GM12878 (cell line): ENCODE measurements at regions not wholly inside any gene's neighbourhood (a gene's known extent, or its start where the extent isn't known, plus 50 kb on each side); places are given as distances from the start of the nearest gene placed in this dataset.

Experiments
- ATAC-seq: fragments of 200-7000 bp; cut with Tn5 transposase; 3 replicates; pipeline ENCODE4 v1.9.1; 2020; ENCODE audit warnings: mild to moderate bottlenecking, moderate library complexity
- BruUV-seq: library from RNA; stranded (reverse); fragments of 400-500 nt; replicated peaks from 2 replicates; lab custom pipeline; 2021; lab: Mats Ljungman, UMichigan
- CTCF ChIA-PET: fragments of 300-600 bp; sonication (Branson Sonifier 250); formaldehyde crosslinking; extraction: SDS; loops from one replicate; lab custom pipeline; 2021; ENCODE audit warnings: inconsistent platforms; lab: Yijun Ruan, JAX
- POLR2A ChIA-PET: fragments of 350-600 bp; formaldehyde crosslinking; extraction: SDS; loops from one replicate; lab custom pipeline; 2021; ENCODE audit warnings: inconsistent platforms; lab: Charles Lee
- RAD21 ChIA-PET: fragments of 300-600 bp; sonication (Branson Sonifier 250); formaldehyde crosslinking; loops from one replicate; lab custom pipeline; 2023; ENCODE audit warnings: antibody characterized with exemption; ENCODE audit not compliant: unreplicated experiment; lab: Charles Lee
- SMC1A ChIA-PET: fragments of 300-600 bp; sonication (Branson Sonifier 250); formaldehyde crosslinking; loops from one replicate; lab custom pipeline; 2023; ENCODE audit not compliant: unreplicated experiment, uncharacterized antibody; lab: Charles Lee
- DNase-seq: peaks from one replicate; pipeline ENCODE4 v3.0.0-alpha.2; 2011; ENCODE audit warnings: low read depth, low spot score
- FAIRE-seq: peaks from 3 replicates; lab custom pipeline; 2011; peaks lifted over from hg19 to GRCh38; lab: Jason Lieb, UNC
- H2AFZ ChIP-seq: 2 replicates; pipeline ENCODE4 v1.6.0; 2011; ENCODE audit warnings: low read depth, low read length, control low read depth; ENCODE audit not compliant: control insufficient read depth
- H3K27ac ChIP-seq: 2 replicates; pipeline ENCODE4 v1.5.1; 2011; ENCODE audit warnings: control low read depth; ENCODE audit not compliant: control insufficient read depth, insufficient read depth
- H3K27me3 ChIP-seq, 2 experiments: replicated peaks in 1 of 2; 2 replicates each; pipeline versions ENCODE4 v1.6.0 to v1.6.1; 2011; ENCODE audit warnings: low read length in 1 of 2; ENCODE audit not compliant: control insufficient read depth in 2 of 2, insufficient read depth in 2 of 2
- H3K36me3 ChIP-seq, 2 experiments: 2 replicates each; pipeline ENCODE4 v1.5.1; 2011; ENCODE audit warnings: low read length in 1 of 2; ENCODE audit not compliant: control insufficient read depth in 2 of 2, insufficient read depth in 2 of 2
- H3K4me1 ChIP-seq: 2 replicates; pipeline ENCODE4 v1.6.1; 2011; ENCODE audit warnings: mild to moderate bottlenecking, low read length, moderate library complexity, mixed read lengths; ENCODE audit not compliant: control insufficient read depth, insufficient read depth
- H3K4me2 ChIP-seq: 2 replicates; pipeline ENCODE4 v1.6.0; 2011; ENCODE audit warnings: control low read depth; ENCODE audit not compliant: control insufficient read depth, insufficient read depth
- H3K4me3 ChIP-seq: fragments of 200-600 bp; sonication (generic); 2 replicates; pipeline ENCODE4 v1.5.1; 2016
- H3K79me2 ChIP-seq: 2 replicates; pipeline ENCODE4 v1.6.0; 2011; ENCODE audit warnings: low read length; ENCODE audit not compliant: control insufficient read depth, insufficient read depth
- H3K9ac ChIP-seq: 2 replicates; pipeline ENCODE4 v1.8.0; 2011; ENCODE audit warnings: low read length, control low read depth, mixed read lengths; ENCODE audit not compliant: control insufficient read depth, insufficient read depth
- H3K9me3 ChIP-seq: replicated peaks from 3 replicates; pipeline ENCODE4 v1.5.1; 2011; ENCODE audit warnings: mild to moderate bottlenecking, low read length; ENCODE audit not compliant: control insufficient read depth, insufficient read depth
- H4K20me1 ChIP-seq: 2 replicates; pipeline ENCODE4 v1.6.0; 2011; ENCODE audit not compliant: control insufficient read depth, insufficient read depth
- BCL11A ChIP-seq: IDR thresholded peaks from 2 replicates; pipeline ENCODE4 v1.6.1; 2011; ENCODE audit warnings: low read depth, low read length
- EED ChIP-seq: sonication (generic); IDR thresholded peaks from 2 replicates; pipeline ENCODE4 v1.6.1; 2016; ENCODE audit warnings: antibody characterized with exemption, low read depth
- GATAD2B ChIP-seq: fragments of 450-650 bp; conservative IDR thresholded peaks from 2 replicates; pipeline ENCODE4 v1.6.1; 2017; ENCODE audit warnings: low read depth, mild to moderate bottlenecking, moderate library complexity
- IKZF1 ChIP-seq: fragments of 450-650 bp; conservative IDR thresholded peaks from 2 replicates; pipeline ENCODE4 v1.6.1; 2017; ENCODE audit warnings: antibody characterized with exemption, mild to moderate bottlenecking
- JUNB ChIP-seq: IDR thresholded peaks from 2 replicates; pipeline ENCODE4 v1.6.1; 2016; ENCODE audit warnings: antibody characterized with exemption, mild to moderate bottlenecking
- PAX8 ChIP-seq: fragments of 450-650 bp; IDR thresholded peaks from 2 replicates; pipeline ENCODE4 v1.6.1; 2017; ENCODE audit warnings: mild to moderate bottlenecking, moderate library complexity
- RAD51 ChIP-seq: fragments of 450-650 bp; IDR thresholded peaks from 2 replicates; pipeline ENCODE4 v1.6.1; 2016; ENCODE audit warnings: moderate library complexity, mild to moderate bottlenecking, inconsistent platforms
- RELA ChIP-seq: fragments of 450-650 bp; IDR thresholded peaks from 2 replicates; pipeline ENCODE4 v1.8.0; 2014; ENCODE audit warnings: borderline replicate concordance; ENCODE audit not compliant: partially characterized antibody
- ZNF207 ChIP-seq: fragments of 450-650 bp; IDR thresholded peaks from 2 replicates; pipeline ENCODE4 v1.6.1; 2014; ENCODE audit warnings: antibody characterized with exemption, mild to moderate bottlenecking, borderline replicate concordance
- ZNF384 ChIP-seq: IDR thresholded peaks from 2 replicates; pipeline ENCODE4 v1.6.1; 2012; ENCODE audit warnings: low read depth, mild to moderate bottlenecking, low read length, improper control_type of control experiment, borderline replicate concordance
- WGBS: methylation state at CpG from one replicate; pipeline ENCODE4 v1.1.6; 2016; ENCODE audit warnings: low lambda C conversion rate; ENCODE audit not compliant: insufficient replicate concordance, insufficient coverage; ENCODE audit errors: missing lambda C conversion rate; 5-methylcytosine and 5-hydroxymethylcytosine counted together
- in situ Hi-C: fragments of 300-500 bp; cut with MboI; formaldehyde crosslinking; loops from 9 replicates; pipeline ENCODE4 v1.14.3; 2018; ENCODE audit warnings: mixed read lengths
- intact Hi-C: fragments of 100-400 bp; cut with micrococcal nuclease; formaldehyde crosslinking; loops from one replicate; pipeline ENCODE4 v1.14.2; 2022; ENCODE audit not compliant: unreplicated experiment
- TF ChIP-seq, protein P1 (sequence below): IDR thresholded peaks from 2 replicates; pipeline ENCODE4 v1.6.1; 2012; ENCODE audit warnings: low read depth, low read length, improper control_type of control experiment

DNA sequence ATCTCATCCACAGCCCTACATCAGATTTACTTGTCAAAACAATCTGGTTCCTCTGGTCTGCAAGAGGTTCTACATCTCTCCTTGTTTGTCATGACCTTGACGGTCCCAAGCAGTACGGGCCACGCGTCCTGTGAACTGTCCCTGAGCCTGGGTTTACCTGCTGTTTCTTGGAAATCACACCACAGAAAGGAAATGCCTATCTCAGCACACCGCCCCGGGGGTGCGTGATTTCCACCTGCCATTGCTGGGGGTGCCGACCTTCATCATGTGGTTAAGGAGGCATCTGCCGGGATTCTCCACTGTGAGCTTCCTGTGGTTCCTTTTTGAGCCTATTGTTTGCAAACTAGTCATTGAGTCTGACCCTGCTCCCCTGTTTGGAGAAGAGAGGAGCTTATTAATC lies 1363.4 kb downstream of the BRD1 start:
- CTCF ChIA-PET: no interaction called here
- Histone ChIP-seq H3K36me3 (no peaks in the 10 kb centered on the region), H3K4me2 (no peak overlapping the region), H3K9me3 (no peaks in the 10 kb centered on the region; the same call in 2 of the 3 replicates), H3K4me3 (no peak overlapping the region), H3K79me2 (no peaks in the 10 kb centered on the region), H2AFZ (no peak overlapping the region), H3K27me3 (no peaks in the 10 kb centered on the region), H3K9ac (no peak overlapping the region), H3K27ac (no peak overlapping the region), H4K20me1 (no peaks in the 10 kb centered on the region), H3K4me1 (no peaks in the 10 kb centered on the region)
- no peak for ATAC-seq
- BruUV-seq: no TSS peak
- in situ Hi-C loops (no loop called here), intact Hi-C loops (no loop called here)
- DNase-seq: no peak
- TF ChIP-seq, protein P1, sequence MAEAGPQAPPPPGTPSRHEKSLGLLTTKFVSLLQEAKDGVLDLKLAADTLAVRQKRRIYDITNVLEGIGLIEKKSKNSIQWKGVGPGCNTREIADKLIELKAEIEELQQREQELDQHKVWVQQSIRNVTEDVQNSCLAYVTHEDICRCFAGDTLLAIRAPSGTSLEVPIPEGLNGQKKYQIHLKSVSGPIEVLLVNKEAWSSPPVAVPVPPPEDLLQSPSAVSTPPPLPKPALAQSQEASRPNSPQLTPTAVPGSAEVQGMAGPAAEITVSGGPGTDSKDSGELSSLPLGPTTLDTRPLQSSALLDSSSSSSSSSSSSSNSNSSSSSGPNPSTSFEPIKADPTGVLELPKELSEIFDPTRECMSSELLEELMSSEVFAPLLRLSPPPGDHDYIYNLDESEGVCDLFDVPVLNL: no peak
- no peak for TF ChIP-seq GATAD2B
- TF ChIP-seq RAD51: no peak
- TF ChIP-seq ZNF384: no peak
- no peak for TF ChIP-seq EED
- no peak for TF ChIP-seq JUNB
- no peak for TF ChIP-seq RELA
- TF ChIP-seq ZNF207: no peak
- TF ChIP-seq PAX8: no peak
- TF ChIP-seq IKZF1: no peak
- no peak for TF ChIP-seq BCL11A
- 29% methylated on average over 9 of the region's 9 CpGs for WGBS
- SMC1A ChIA-PET: no interaction called here
- POLR2A ChIA-PET: no interaction called here
- no peak for FAIRE-seq
- RAD21 ChIA-PET: no interaction called here
